Peyer's patch (tissue), 4 donors: ENCODE measurements at regions not wholly inside any gene's neighbourhood (a gene's known extent, or its start where the extent isn't known, plus 50 kb on each side); places are given as distances from the start of the nearest gene placed in this dataset.

ENCODE experiments used
- DNase-seq, 3 donors: peaks; one replicate each; pipeline ENCODE4 v3.0.0-alpha.2; 2017 to 2019
- H3K27ac ChIP-seq, 4 donors: fragments of 200-600 bp; sonication (generic); one replicate each; pipeline ENCODE4 v1.5.1; 2016 to 2019
- H3K27me3 ChIP-seq, 2 donors: fragments of 200-600 bp; sonication (generic); one replicate each; pipeline ENCODE4 v1.5.1; 2019
- H3K36me3 ChIP-seq, 3 donors: fragments of 200-600 bp; sonication (generic); one replicate each; pipeline ENCODE4 v1.5.1; 2016 to 2019
- H3K4me1 ChIP-seq, 4 donors: fragments of 200-600 bp; sonication (generic); one replicate each; pipeline ENCODE4 v1.5.1; 2016 to 2019
- H3K4me3 ChIP-seq, 4 donors: fragments of 200-600 bp; sonication (generic); 1 replicate in 3 of 4; 2 replicates in 1 of 4; pipeline ENCODE4 v1.5.1; 2016 to 2019; ENCODE audit warnings: mild to moderate bottlenecking in 1 of 4
- H3K9me3 ChIP-seq, 4 donors: fragments of 200-600 bp; sonication (generic); one replicate each; pipeline ENCODE4 v1.5.1; 2016 to 2019; ENCODE audit warnings: mild to moderate bottlenecking in 1 of 4
- CTCF ChIP-seq, 6 experiments: fragments of 450-650 bp in 4 of 6; fragments of 200-600 bp in 2 of 6; sonication (generic) in 1 of 6; IDR thresholded peaks; one replicate each; pipeline ENCODE4 v1.5.1; 2017 to 2019; ENCODE audit warnings: antibody characterized with exemption in 6 of 6, mild to moderate bottlenecking in 3 of 6, moderate library complexity in 1 of 6
- POLR2A ChIP-seq, 2 donors: fragments of 450-650 bp; IDR thresholded peaks; one replicate each; pipeline ENCODE4 v1.5.1; 2017; ENCODE audit warnings: antibody characterized with exemption in 2 of 2, mild to moderate bottlenecking in 2 of 2, moderate library complexity in 2 of 2

GRCh38 chr6:149220882-149221773 is 96.4 kb upstream of the TAB2 start:
- TF ChIP-seq CTCF (IDR thresholded peaks at IDR 0.05): no peak
- TF ChIP-seq POLR2A (IDR thresholded peaks at IDR 0.05): no peak
- Histone ChIP-seq H3K4me1 (peaks cover 0 to 6% (median 0%) of the 10 kb centered on the region in 4 donors), H3K4me3 (no peak overlapping the region), H3K27me3 (no peaks in the 10 kb centered on the region), H3K36me3 (no peaks in the 10 kb centered on the region), H3K9me3 (no peaks in the 10 kb centered on the region), H3K27ac (no peak overlapping the region)
- no peak for DNase-seq

- no peaks in the 10 kb centered on the region for H3K27me3 ChIP-seq
- H3K4me3 ChIP-seq: no peak overlapping the region
- DNase-seq: no peak
- no peak overlapping the region for H3K27ac ChIP-seq
- H3K4me1 ChIP-seq: peaks cover 0 to 6% (median 0%) of the 10 kb centered on the region in 4 donors
- H3K36me3 ChIP-seq: no peaks in the 10 kb centered on the region
- no peaks in the 10 kb centered on the region for H3K9me3 ChIP-seq
- TF ChIP-seq CTCF (IDR thresholded peaks at IDR 0.05) (no peak), POLR2A (IDR thresholded peaks at IDR 0.05) (no peak)
Observed at GRCh38 chr6:149221774-149222070, 95.8 kb upstream of the TAB2 start.

- Histone ChIP-seq H3K27me3 (no peaks in the 10 kb centered on the region), H3K36me3 (no peaks in the 10 kb centered on the region), H3K4me1 (peaks cover 0 to 6% (median 0%) of the 10 kb centered on the region in 4 donors), H3K27ac (no peak overlapping the region), H3K9me3 (no peaks in the 10 kb centered on the region), H3K4me3 (no peak overlapping the region)
- no peak for TF ChIP-seq CTCF (IDR thresholded peaks at IDR 0.05)
- no peak for TF ChIP-seq POLR2A (IDR thresholded peaks at IDR 0.05)
- no peak for DNase-seq
Observed at GRCh38 chr6:149223120-149223903, 94.2 kb upstream of the TAB2 start.

GRCh38 chr6:149223904-149224351 is 93.6 kb upstream of the TAB2 start:
- TF ChIP-seq POLR2A (IDR thresholded peaks at IDR 0.05): no peak
- no peak for TF ChIP-seq CTCF (IDR thresholded peaks at IDR 0.05)
- no peak overlapping the region for H3K27ac ChIP-seq
- no peaks in the 10 kb centered on the region for H3K36me3 ChIP-seq
- H3K4me3 ChIP-seq: no peak overlapping the region
- H3K9me3 ChIP-seq: no peaks in the 10 kb centered on the region
- peaks cover 0 to 6% (median 0%) of the 10 kb centered on the region in 4 donors for H3K4me1 ChIP-seq
- no peaks in the 10 kb centered on the region for H3K27me3 ChIP-seq
- DNase-seq: no peak

GRCh38 chr6:149224399-149224798 is 93.1 kb upstream of the TAB2 start:
- Histone ChIP-seq H3K4me3 (no peak overlapping the region), H3K36me3 (no peaks in the 10 kb centered on the region), H3K4me1 (peaks cover 0 to 6% (median 0%) of the 10 kb centered on the region in 4 donors), H3K27me3 (no peaks in the 10 kb centered on the region), H3K9me3 (no peaks in the 10 kb centered on the region), H3K27ac (no peak overlapping the region)
- DNase-seq: no peak
- TF ChIP-seq POLR2A (IDR thresholded peaks at IDR 0.05) (no peak), CTCF (IDR thresholded peaks at IDR 0.05) (no peak)
